K562 (cell line): ENCODE measurements at regions not wholly inside any gene's neighbourhood (a gene's known extent, or its start where the extent isn't known, plus 50 kb on each side); places are given as distances from the start of the nearest gene placed in this dataset.
"Not testable (repeated sequence)": the region's sequence is repeated elsewhere in the genome, so short reads cannot be mapped to it uniquely, and the experiment has no call there.

Source experiments
- ATAC-seq: fragments of 200-7000 bp; cut with Tn5 transposase; 3 replicates; pipeline ENCODE4 v1.9.1; 2020; ENCODE audit warnings: moderate library complexity
- BruUV-seq: library from RNA; stranded (reverse); fragments of 400-500 nt; replicated peaks from 2 replicates; lab custom pipeline; 2021; lab: Mats Ljungman, UMichigan
- CTCF ChIA-PET: fragments of 300-600 bp; formaldehyde crosslinking; extraction: SDS; loops from one replicate; lab custom pipeline; 2021; ENCODE audit warnings: low intra/inter-chr PET ratio; lab: Yijun Ruan, JAX
- POLR2A ChIA-PET: fragments of 300-600, 350-650 bp; sonication (Branson Sonifier 250); formaldehyde crosslinking; extraction: SDS; loops from one replicate; lab custom pipeline; 2021; ENCODE audit warnings: antibody characterized with exemption, inconsistent platforms; lab: Yijun Ruan, JAX
- DNase-seq, 4 experiments: peaks; one replicate each; pipeline versions ENCODE4 v3.0.0 to v3.0.0-alpha.2; 2011 to 2018; ENCODE audit warnings: low spot score in 3 of 4, mixed read lengths in 3 of 4; ENCODE audit errors: extremely low read depth in 1 of 4
- FAIRE-seq: peaks from 2 replicates; lab custom pipeline; 2011; peaks lifted over from hg19 to GRCh38; lab: Jason Lieb, UNC
- H2AFZ ChIP-seq: 2 replicates; pipeline ENCODE4 v1.6.0; 2011; ENCODE audit warnings: low read depth, low read length, control low read depth, inconsistent platforms
- H3K27ac ChIP-seq: fragments of 200-600 bp; 3 replicates; pipeline ENCODE4 v1.8.0; 2011; ENCODE audit warnings: low read depth, mild to moderate bottlenecking, control low read depth, inconsistent platforms, low read length, moderate library complexity, mixed read lengths; ENCODE audit errors: extremely low read depth
- H3K27me3 ChIP-seq, 2 experiments: fragments of 300-600 bp in 1 of 2; 2 replicates in 1 of 2; 3 replicates in 1 of 2; pipeline versions ENCODE4 v1.6.0 to v1.8.0; 2011; ENCODE audit warnings: inconsistent platforms in 2 of 2, low read length in 2 of 2, mild to moderate bottlenecking in 1 of 2, mixed read lengths in 1 of 2, moderate library complexity in 1 of 2; ENCODE audit not compliant: control insufficient read depth in 2 of 2, insufficient read depth in 2 of 2
- H3K36me3 ChIP-seq: fragments of 300-600 bp; 3 replicates; pipeline ENCODE4 v1.8.0; 2011; ENCODE audit warnings: mild to moderate bottlenecking, low read length, inconsistent platforms; ENCODE audit not compliant: control insufficient read depth, insufficient read depth
- H3K4me1 ChIP-seq, 2 experiments: fragments of 200-600 bp in 1 of 2; replicated peaks in 1 of 2; 2 replicates in 1 of 2; 3 replicates in 1 of 2; pipeline versions ENCODE4 v1.5.1 to v1.8.0; 2011; ENCODE audit warnings: inconsistent platforms in 2 of 2, low read length in 2 of 2, mild to moderate bottlenecking in 1 of 2, mixed read lengths in 1 of 2, moderate library complexity in 1 of 2; ENCODE audit not compliant: control insufficient read depth in 2 of 2, insufficient read depth in 2 of 2
- H3K4me2 ChIP-seq: 2 replicates; pipeline ENCODE4 v1.6.1; 2011; ENCODE audit warnings: low read length, control low read depth, inconsistent platforms, mixed read lengths; ENCODE audit not compliant: insufficient read depth
- H3K4me3 ChIP-seq: fragments of 200-600 bp; sonication (generic), shearing (Covaris generic); 2 replicates; pipeline ENCODE4 v1.5.1; 2016; ENCODE audit warnings: control low read depth, inconsistent platforms
- H3K79me2 ChIP-seq: fragments of 200-600 bp; 3 replicates; pipeline ENCODE4 v1.8.0; 2011; ENCODE audit warnings: low read length, inconsistent platforms; ENCODE audit not compliant: control insufficient read depth, insufficient read depth
- H3K9ac ChIP-seq, 2 experiments: 2 replicates each; pipeline versions ENCODE4 v1.6.0 to v1.6.1; 2011; ENCODE audit warnings: low read depth in 2 of 2, low read length in 2 of 2, control low read depth in 1 of 2, inconsistent platforms in 1 of 2, mild to moderate bottlenecking in 1 of 2, mixed read lengths in 1 of 2; ENCODE audit not compliant: insufficient read depth in 1 of 2
- H3K9me1 ChIP-seq: one replicate; pipeline ENCODE4 v1.6.0; 2011; ENCODE audit warnings: inconsistent platforms, mild to moderate bottlenecking, low read length, moderate library complexity; ENCODE audit not compliant: control insufficient read depth, insufficient read depth
- H3K9me3 ChIP-seq: replicated peaks from 2 replicates; pipeline ENCODE4 v1.5.1; 2011; ENCODE audit warnings: low read depth, low read length, inconsistent platforms; ENCODE audit not compliant: control insufficient read depth, insufficient read depth
- H4K20me1 ChIP-seq: replicated peaks from 2 replicates; pipeline ENCODE4 v1.6.1; 2011; ENCODE audit warnings: low read length, inconsistent platforms, mixed read lengths; ENCODE audit not compliant: control insufficient read depth, insufficient read depth
- POLR2H ChIP-seq: IDR thresholded peaks from 2 replicates; pipeline ENCODE4 v1.6.1; 2016; ENCODE audit warnings: missing genetic modification characterization, low read depth, mild to moderate bottlenecking, control low read depth, missing compliant biosample characterization, moderate library complexity
- POLR3A ChIP-seq: IDR thresholded peaks from 2 replicates; pipeline ENCODE4 v1.6.1; 2011; ENCODE audit warnings: borderline replicate concordance, mild to moderate bottlenecking, moderate library complexity; ENCODE audit not compliant: insufficient read length, insufficient read depth; ENCODE audit errors: extremely low read depth
- TBP ChIP-seq: optimal IDR thresholded peaks from 2 replicates; pipeline ENCODE3; 2011; ENCODE audit warnings: low read depth, low read length, improper control_type of control experiment
- WGBS: fragments of 100-300 bp; shearing (Covaris generic); methylation state at CpG from one replicate; pipeline ENCODE4 v1.1.6; 2016; ENCODE audit warnings: low coverage, mixed read lengths; ENCODE audit not compliant: insufficient coverage; ENCODE audit errors: missing lambda C conversion rate; 5-methylcytosine and 5-hydroxymethylcytosine counted together
- in situ Hi-C: fragments of 300-500 bp; cut with MboI; formaldehyde crosslinking; loops from 4 replicates; pipeline ENCODE4 v1.15.0; 2018; ENCODE audit warnings: inconsistent platforms, mixed read lengths
- intact Hi-C: fragments of 100-400 bp; cut with micrococcal nuclease; formaldehyde crosslinking; loops from 2 replicates; pipeline ENCODE4 v1.14.2; 2022

GRCh38 chr6:57799703-57800479 is 482.5 kb downstream of the PRIM2 start:
- H3K27me3 ChIP-seq, H3K79me2 ChIP-seq, H4K20me1 ChIP-seq, H3K36me3 ChIP-seq, intact Hi-C loops, H3K9me3 ChIP-seq, in situ Hi-C loops, H3K4me1 ChIP-seq, H3K9me1 ChIP-seq, H3K4me3 ChIP-seq, H3K9ac ChIP-seq, H2AFZ ChIP-seq, H3K27ac ChIP-seq, CTCF ChIA-PET, FAIRE-seq, POLR2A ChIA-PET: not testable (repeated sequence)
- TSS peak; percentile 100 for BruUV-seq
- peak; percentile 71 for ATAC-seq
- 6% methylated on average over 30 of the region's 38 CpGs for WGBS
- peak; percentile 96 for TF ChIP-seq POLR2H (tag)
- peak; percentile 74 for TF ChIP-seq POLR3A
- TF ChIP-seq TBP: peak; percentile 81
- 0 out of 2 replicates have a peak overlapping the region, but pooled peaks have one; percentile 18 for H3K4me2 ChIP-seq
- DNase-seq: peak in 3 of 4 experiments; percentile 2 to 30 (median 3)

- WGBS: 1% methylated on average over 14 of the region's 21 CpGs
- intact Hi-C loops, ATAC-seq, H2AFZ ChIP-seq, H4K20me1 ChIP-seq, BruUV-seq, H3K4me3 ChIP-seq, DNase-seq, H3K4me2 ChIP-seq, H3K9me1 ChIP-seq, in situ Hi-C loops, H3K9ac ChIP-seq, CTCF ChIA-PET, H3K27ac ChIP-seq, H3K4me1 ChIP-seq, H3K9me3 ChIP-seq, H3K36me3 ChIP-seq, H3K79me2 ChIP-seq, FAIRE-seq, POLR2A ChIA-PET, H3K27me3 ChIP-seq: not testable (repeated sequence)
- TF ChIP-seq TBP (peak; percentile 18), POLR3A (peak; percentile 54)
Observed at GRCh38 chr6:57808581-57808980, 491.2 kb downstream of the PRIM2 start.

- H2AFZ ChIP-seq, FAIRE-seq, DNase-seq, POLR2A ChIA-PET, H3K27me3 ChIP-seq, H4K20me1 ChIP-seq, H3K36me3 ChIP-seq, H3K4me3 ChIP-seq, H3K79me2 ChIP-seq, H3K9me1 ChIP-seq, ATAC-seq, H3K9ac ChIP-seq, in situ Hi-C loops, intact Hi-C loops, CTCF ChIA-PET, H3K27ac ChIP-seq, H3K4me1 ChIP-seq, H3K4me2 ChIP-seq, BruUV-seq, H3K9me3 ChIP-seq: not testable (repeated sequence)
- 0% methylated on average over 9 of the region's 12 CpGs for WGBS
Observed at GRCh38 chr6:57809454-57809853, 492.0 kb downstream of the PRIM2 start.
